IPS-NIHi7 (cell line): ENCODE measurements at regions not wholly inside any gene's neighbourhood (a gene's known extent, or its start where the extent isn't known, plus 50 kb on each side); places are given as distances from the start of the nearest gene placed in this dataset.
"Not testable (repeated sequence)": the region's sequence is repeated elsewhere in the genome, so short reads cannot be mapped to it uniquely, and the experiment has no call there.

ENCODE experiments used
- DNase-seq: peaks from one replicate; pipeline ENCODE4 v3.0.0; 2012; ENCODE audit warnings: mixed read lengths; ENCODE audit errors: extremely low spot score

DNA sequence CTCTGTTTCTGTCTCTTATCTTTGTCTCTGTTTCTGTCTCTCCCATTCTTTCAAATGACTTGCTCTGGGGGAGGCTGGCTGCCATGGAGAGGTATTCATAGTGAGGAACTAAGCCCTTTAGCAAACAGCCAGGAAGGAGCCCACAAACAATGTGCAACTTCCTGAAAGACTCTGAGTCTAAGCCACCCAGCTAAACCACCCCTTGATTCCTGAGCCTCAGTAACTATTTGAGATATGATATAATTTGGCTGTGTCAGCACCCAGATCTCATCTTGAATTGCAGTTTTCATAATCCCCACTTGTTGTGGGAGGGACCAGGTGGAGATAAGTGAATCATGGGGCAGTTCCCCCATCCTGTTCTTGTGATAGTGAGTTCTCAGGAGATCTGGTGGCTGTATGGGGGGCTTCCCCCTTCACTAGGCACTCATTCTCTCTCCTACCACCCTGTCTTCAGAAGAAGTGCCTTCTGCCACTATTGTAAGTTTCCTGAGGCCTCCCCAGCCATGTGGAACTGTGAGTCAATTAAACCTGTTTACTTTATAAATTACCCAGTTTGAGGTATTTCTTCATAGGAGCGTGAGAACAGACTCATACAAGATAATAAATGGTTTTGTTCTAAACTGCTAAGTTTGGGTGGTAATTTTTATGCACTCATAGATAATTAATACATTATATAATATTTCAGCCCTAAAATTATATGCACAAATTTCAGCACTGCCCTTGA is 121.2 kb upstream of the FOXP2 start:
- peak; percentile 27 for DNase-seq

DNA sequence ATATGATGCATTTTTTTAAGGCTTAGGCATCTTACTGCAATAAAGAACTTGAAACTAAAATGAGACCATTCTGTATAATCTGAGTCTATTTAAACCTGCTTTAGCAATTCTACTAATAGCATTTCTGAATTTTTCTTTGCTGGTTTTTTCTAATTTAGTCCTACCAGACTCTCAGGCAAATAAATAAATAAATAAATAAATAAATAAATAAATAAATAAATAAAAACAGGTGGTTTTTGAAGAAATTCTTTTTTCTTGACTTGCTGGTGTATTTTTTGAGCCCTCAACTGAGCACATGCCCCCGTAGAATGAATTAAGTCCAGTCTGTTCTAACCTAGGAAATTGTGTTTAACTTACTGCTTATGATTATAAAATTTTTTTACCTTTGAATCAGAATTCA is 134.7 kb upstream of the FOXP2 start:
- DNase-seq: no peak

GRCh38 chr7:114273218-114273617 is 141.4 kb upstream of the FOXP2 start:
- no peak for DNase-seq

GRCh38 chr7:114269714-114270113 is 144.9 kb upstream of the FOXP2 start:
- DNase-seq: no peak

DNA sequence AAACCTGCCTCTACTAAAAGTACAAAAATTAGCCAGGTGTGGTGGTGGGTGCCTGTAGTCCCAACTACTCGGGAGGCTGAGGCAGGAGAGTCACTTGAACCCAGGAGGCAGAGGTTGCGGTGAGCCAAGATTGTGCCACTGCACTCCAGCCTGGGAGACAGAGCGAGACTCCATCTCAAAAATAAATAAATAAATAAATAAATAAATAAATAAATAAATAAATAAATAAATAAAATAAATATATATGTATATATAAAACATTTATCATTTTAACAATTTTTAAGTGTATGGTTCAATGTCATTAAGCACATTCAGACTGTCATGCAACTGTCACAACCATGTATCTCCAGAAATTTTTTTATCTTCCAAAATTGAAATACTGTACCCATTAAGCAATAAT is 147.1 kb upstream of the FOXP2 start:
- DNase-seq: not testable (repeated sequence)

GRCh38 chr7:114264023-114264422 is 150.6 kb upstream of the FOXP2 start:
- DNase-seq: no peak

- no peak for DNase-seq
Measured at GRCh38 chr7:114263219-114263618, 151.4 kb upstream of the FOXP2 start.

DNA sequence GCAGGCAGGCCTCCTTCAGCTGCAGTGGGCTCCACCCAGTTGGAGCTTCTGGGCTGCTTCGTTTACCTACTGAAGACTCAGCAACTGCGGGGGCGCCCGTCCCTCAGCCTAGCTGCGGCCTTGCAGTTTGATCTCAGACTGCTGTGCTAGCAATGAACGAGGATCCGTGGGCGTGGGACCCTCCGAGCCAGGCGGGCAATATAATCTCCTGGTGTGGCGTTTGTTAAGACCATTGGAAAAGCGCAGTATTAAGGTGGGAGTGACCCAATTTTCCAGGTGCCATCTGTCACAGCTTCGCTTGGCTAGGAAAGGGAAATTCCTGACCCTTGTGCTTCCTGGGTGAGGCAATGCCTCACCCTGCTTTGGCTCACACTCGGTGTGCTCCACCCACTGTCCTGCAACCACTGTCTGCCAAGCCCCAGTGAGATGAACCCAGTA is 159.2 kb upstream of the FOXP2 start:
- DNase-seq: no peak

DNA sequence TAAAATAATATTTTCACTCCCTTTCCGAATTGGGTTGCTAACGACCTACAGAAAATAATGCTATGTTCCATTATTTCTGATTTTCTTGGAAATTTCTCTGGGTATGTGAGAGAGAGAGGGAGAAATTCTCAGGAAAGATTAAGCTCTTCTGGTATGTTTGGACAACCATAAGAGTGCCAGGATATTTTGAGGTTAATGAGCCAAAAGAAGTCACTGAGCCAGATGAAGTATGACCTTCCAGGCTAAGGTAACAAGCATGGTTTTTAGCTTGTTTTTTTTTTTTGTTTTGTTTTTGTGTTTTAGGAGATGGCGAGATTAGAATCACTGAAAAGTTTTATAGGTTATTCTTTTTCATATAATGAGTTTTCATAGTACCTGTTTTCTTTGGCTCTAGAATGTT is 171.0 kb upstream of the FOXP2 start:
- no peak for DNase-seq

- DNase-seq: peak; percentile 10
Measured at GRCh38 chr7:114242992-114243507, 171.6 kb upstream of the FOXP2 start.

DNA sequence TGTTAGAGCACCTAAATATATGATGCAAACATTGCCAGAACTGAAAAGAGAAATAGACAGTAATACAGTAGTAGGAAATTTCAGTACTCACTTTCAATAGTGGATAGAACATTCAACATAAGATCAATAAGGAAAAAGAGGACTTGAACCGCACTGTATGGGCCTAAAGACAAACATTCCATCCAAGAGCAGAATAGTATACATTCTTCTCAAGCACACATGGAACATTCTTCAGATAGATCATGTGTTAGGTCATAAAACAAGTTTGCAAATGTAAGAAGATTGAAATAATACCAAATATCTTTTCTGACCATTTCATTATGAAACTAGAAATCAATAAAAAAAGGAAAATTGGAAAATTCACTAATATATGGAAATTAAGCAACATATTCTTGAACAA is 185.4 kb upstream of the FOXP2 start:
- no peak for DNase-seq

- no peak for DNase-seq
Measured at GRCh38 chr7:114225784-114226183, 188.8 kb upstream of the FOXP2 start.

DNA sequence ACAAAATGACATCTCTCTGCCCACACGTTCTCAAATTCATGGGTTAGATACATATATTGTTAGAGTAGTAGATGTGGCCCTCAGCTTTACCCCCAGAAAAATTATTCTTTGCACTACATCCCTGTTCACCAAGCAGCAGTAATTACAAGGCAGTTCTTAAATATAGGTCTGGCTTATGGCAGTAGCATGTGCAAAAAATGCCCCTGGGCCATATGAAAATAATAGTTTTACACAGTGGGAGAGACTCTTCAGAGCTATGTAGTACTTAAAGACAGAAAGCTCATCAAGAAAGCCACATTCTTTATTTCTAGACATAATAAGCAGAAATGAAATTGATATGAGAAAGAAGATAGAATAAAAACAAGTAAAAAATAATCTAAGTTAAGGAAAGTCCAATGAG is 196.3 kb upstream of the FOXP2 start:
- DNase-seq: no peak

- DNase-seq: no peak
Measured at GRCh38 chr7:114217026-114217806, 197.4 kb upstream of the FOXP2 start.

DNA sequence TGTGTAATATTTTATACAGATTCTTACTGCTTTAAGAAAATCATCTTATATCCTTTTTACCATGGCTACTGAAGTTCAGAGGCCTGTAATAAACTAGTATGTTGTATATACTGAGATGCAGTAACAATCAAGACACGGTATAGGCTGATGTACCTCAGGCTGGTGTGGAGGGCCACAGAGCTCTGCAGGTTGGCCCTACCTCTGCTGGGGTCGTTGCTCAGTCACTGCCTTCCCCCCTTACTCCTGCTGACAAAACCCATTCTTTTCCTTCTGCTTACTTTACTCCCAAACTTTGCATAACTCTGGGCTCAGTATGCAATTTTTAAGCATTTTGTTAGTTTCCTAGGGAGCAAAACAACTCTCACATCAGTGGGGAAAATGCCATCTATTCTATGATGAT is 200.1 kb upstream of the FOXP2 start:
- DNase-seq: peak; percentile 12

- DNase-seq: no peak
Measured at GRCh38 chr7:114212721-114213429, 201.7 kb upstream of the FOXP2 start.

DNA sequence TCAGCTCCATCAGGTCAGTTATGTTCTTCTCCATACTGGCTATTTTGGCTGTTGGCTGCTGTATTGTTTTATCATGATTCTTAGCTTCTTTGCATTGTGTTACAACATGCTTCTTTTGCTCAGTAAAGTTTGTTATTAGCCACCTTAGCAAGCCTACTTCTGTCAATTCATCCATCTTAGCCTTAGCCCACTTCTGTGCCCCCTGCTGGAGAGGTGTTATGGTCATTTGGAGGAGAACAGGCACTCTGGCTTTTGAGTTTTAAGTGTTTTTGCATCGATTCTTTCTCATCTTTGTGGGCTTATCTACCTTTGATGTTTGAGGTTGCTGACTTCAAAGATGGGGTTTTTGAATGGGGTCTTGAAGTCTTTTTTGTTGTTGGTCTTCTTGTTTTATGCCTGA is 204.6 kb upstream of the FOXP2 start:
- DNase-seq: no peak

DNA sequence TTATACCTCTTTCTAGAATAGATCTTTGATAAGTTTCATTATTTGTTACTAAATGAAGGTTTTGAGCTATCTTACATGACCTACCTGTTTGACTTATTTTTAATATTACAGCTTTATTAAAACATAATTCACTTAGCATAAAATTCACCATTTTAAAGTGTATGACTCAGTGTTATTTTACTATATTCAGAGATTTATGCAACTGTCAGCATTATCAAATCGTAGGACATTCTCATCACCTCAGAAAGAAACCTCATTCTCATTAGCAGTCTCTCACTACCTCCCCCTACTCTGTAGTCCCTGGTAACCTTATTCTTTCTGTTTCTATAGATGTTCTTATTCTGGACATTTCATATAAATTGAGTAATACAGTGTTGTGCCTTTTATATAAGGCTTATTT is 207.9 kb upstream of the FOXP2 start:
- no peak for DNase-seq

- DNase-seq: no peak
Measured at GRCh38 chr7:114196517-114196916, 218.1 kb upstream of the FOXP2 start.

GRCh38 chr7:114190387-114190786 is 224.2 kb upstream of the FOXP2 start:
- no peak for DNase-seq

- DNase-seq: no peak
Measured at GRCh38 chr7:114183311-114184088, 231.1 kb upstream of the FOXP2 start.

GRCh38 chr7:114182837-114183236 is 231.8 kb upstream of the FOXP2 start:
- no peak for DNase-seq
